GM12878 (cell line): ENCODE measurements at regions not wholly inside any gene's neighbourhood (a gene's known extent, or its start where the extent isn't known, plus 50 kb on each side); places are given as distances from the start of the nearest gene placed in this dataset.

Experiments
- ATAC-seq: fragments of 200-7000 bp; cut with Tn5 transposase; 3 replicates; pipeline ENCODE4 v1.9.1; 2020; ENCODE audit warnings: mild to moderate bottlenecking, moderate library complexity
- BruUV-seq: library from RNA; stranded (reverse); fragments of 400-500 nt; replicated peaks from 2 replicates; lab custom pipeline; 2021; lab: Mats Ljungman, UMichigan
- CTCF ChIA-PET: fragments of 300-600 bp; sonication (Branson Sonifier 250); formaldehyde crosslinking; extraction: SDS; loops from one replicate; lab custom pipeline; 2021; ENCODE audit warnings: inconsistent platforms; lab: Yijun Ruan, JAX
- POLR2A ChIA-PET: fragments of 350-600 bp; formaldehyde crosslinking; extraction: SDS; loops from one replicate; lab custom pipeline; 2021; ENCODE audit warnings: inconsistent platforms; lab: Charles Lee
- RAD21 ChIA-PET: fragments of 300-600 bp; sonication (Branson Sonifier 250); formaldehyde crosslinking; loops from one replicate; lab custom pipeline; 2023; ENCODE audit warnings: antibody characterized with exemption; ENCODE audit not compliant: unreplicated experiment; lab: Charles Lee
- SMC1A ChIA-PET: fragments of 300-600 bp; sonication (Branson Sonifier 250); formaldehyde crosslinking; loops from one replicate; lab custom pipeline; 2023; ENCODE audit not compliant: unreplicated experiment, uncharacterized antibody; lab: Charles Lee
- DNase-seq: peaks from one replicate; pipeline ENCODE4 v3.0.0-alpha.2; 2011; ENCODE audit warnings: low read depth, low spot score
- FAIRE-seq: peaks from 3 replicates; lab custom pipeline; 2011; peaks lifted over from hg19 to GRCh38; lab: Jason Lieb, UNC
- H2AFZ ChIP-seq: 2 replicates; pipeline ENCODE4 v1.6.0; 2011; ENCODE audit warnings: low read depth, low read length, control low read depth; ENCODE audit not compliant: control insufficient read depth
- H3K27ac ChIP-seq: 2 replicates; pipeline ENCODE4 v1.5.1; 2011; ENCODE audit warnings: control low read depth; ENCODE audit not compliant: control insufficient read depth, insufficient read depth
- H3K27me3 ChIP-seq, 2 experiments: replicated peaks in 1 of 2; 2 replicates each; pipeline versions ENCODE4 v1.6.0 to v1.6.1; 2011; ENCODE audit warnings: low read length in 1 of 2; ENCODE audit not compliant: control insufficient read depth in 2 of 2, insufficient read depth in 2 of 2
- H3K36me3 ChIP-seq, 2 experiments: 2 replicates each; pipeline ENCODE4 v1.5.1; 2011; ENCODE audit warnings: low read length in 1 of 2; ENCODE audit not compliant: control insufficient read depth in 2 of 2, insufficient read depth in 2 of 2
- H3K4me1 ChIP-seq: 2 replicates; pipeline ENCODE4 v1.6.1; 2011; ENCODE audit warnings: mild to moderate bottlenecking, low read length, moderate library complexity, mixed read lengths; ENCODE audit not compliant: control insufficient read depth, insufficient read depth
- H3K4me2 ChIP-seq: 2 replicates; pipeline ENCODE4 v1.6.0; 2011; ENCODE audit warnings: control low read depth; ENCODE audit not compliant: control insufficient read depth, insufficient read depth
- H3K4me3 ChIP-seq: fragments of 200-600 bp; sonication (generic); 2 replicates; pipeline ENCODE4 v1.5.1; 2016
- H3K79me2 ChIP-seq: 2 replicates; pipeline ENCODE4 v1.6.0; 2011; ENCODE audit warnings: low read length; ENCODE audit not compliant: control insufficient read depth, insufficient read depth
- H3K9ac ChIP-seq: 2 replicates; pipeline ENCODE4 v1.8.0; 2011; ENCODE audit warnings: low read length, control low read depth, mixed read lengths; ENCODE audit not compliant: control insufficient read depth, insufficient read depth
- H3K9me3 ChIP-seq: replicated peaks from 3 replicates; pipeline ENCODE4 v1.5.1; 2011; ENCODE audit warnings: mild to moderate bottlenecking, low read length; ENCODE audit not compliant: control insufficient read depth, insufficient read depth
- H4K20me1 ChIP-seq: 2 replicates; pipeline ENCODE4 v1.6.0; 2011; ENCODE audit not compliant: control insufficient read depth, insufficient read depth
- EED ChIP-seq: sonication (generic); IDR thresholded peaks from 2 replicates; pipeline ENCODE4 v1.6.1; 2016; ENCODE audit warnings: antibody characterized with exemption, low read depth
- EGR1 ChIP-seq, 2 experiments: IDR thresholded peaks; 1 replicate in 1 of 2; 2 replicates in 1 of 2; pipeline ENCODE4 v1.6.1; 2011 to 2012; ENCODE audit warnings: low read depth in 2 of 2, low read length in 2 of 2, borderline replicate concordance in 1 of 2, mild to moderate bottlenecking in 1 of 2, moderate library complexity in 1 of 2
- NR2C2 ChIP-seq: IDR thresholded peaks from 2 replicates; pipeline ENCODE4 v1.6.1; 2011; ENCODE audit warnings: borderline replicate concordance, low read depth; ENCODE audit not compliant: control insufficient read depth, insufficient read length
- RELA ChIP-seq: fragments of 450-650 bp; IDR thresholded peaks from 2 replicates; pipeline ENCODE4 v1.8.0; 2014; ENCODE audit warnings: borderline replicate concordance; ENCODE audit not compliant: partially characterized antibody
- SPI1 ChIP-seq: IDR thresholded peaks from 2 replicates; pipeline ENCODE4 v1.6.1; 2011; ENCODE audit warnings: low read depth, mild to moderate bottlenecking, low read length, moderate library complexity, borderline replicate concordance; ENCODE audit not compliant: insufficient read depth
- SREBF2 ChIP-seq: IDR thresholded peaks from 2 replicates; pipeline ENCODE4 v1.6.1; 2012; ENCODE audit warnings: mild to moderate bottlenecking, low read length
- STAT1 ChIP-seq: fragments of 450-650 bp; conservative IDR thresholded peaks from 2 replicates; pipeline ENCODE4 v1.6.1; 2014; ENCODE audit warnings: antibody characterized with exemption, mild to moderate bottlenecking
- TCF12 ChIP-seq: IDR thresholded peaks from 2 replicates; pipeline ENCODE4 v1.6.1; 2011; ENCODE audit warnings: low read depth, mild to moderate bottlenecking, low read length
- YBX1 ChIP-seq: fragments of 450-650 bp; IDR thresholded peaks from 2 replicates; pipeline ENCODE4 v1.6.1; 2016; ENCODE audit warnings: antibody characterized with exemption
- ZNF207 ChIP-seq: fragments of 450-650 bp; IDR thresholded peaks from 2 replicates; pipeline ENCODE4 v1.6.1; 2014; ENCODE audit warnings: antibody characterized with exemption, mild to moderate bottlenecking, borderline replicate concordance
- ZNF274 ChIP-seq: IDR thresholded peaks from one replicate; pipeline ENCODE4 v1.8.0; 2011; ENCODE audit not compliant: insufficient read length, insufficient read depth
- ZNF384 ChIP-seq: IDR thresholded peaks from 2 replicates; pipeline ENCODE4 v1.6.1; 2012; ENCODE audit warnings: low read depth, mild to moderate bottlenecking, low read length, improper control_type of control experiment, borderline replicate concordance
- ZZZ3 ChIP-seq: IDR thresholded peaks from 2 replicates; pipeline ENCODE4 v1.6.1; 2011; ENCODE audit warnings: low read depth; ENCODE audit not compliant: control insufficient read depth, insufficient read length
- WGBS: methylation state at CpG from one replicate; pipeline ENCODE4 v1.1.6; 2016; ENCODE audit warnings: low lambda C conversion rate; ENCODE audit not compliant: insufficient replicate concordance, insufficient coverage; ENCODE audit errors: missing lambda C conversion rate; 5-methylcytosine and 5-hydroxymethylcytosine counted together
- in situ Hi-C: fragments of 300-500 bp; cut with MboI; formaldehyde crosslinking; loops from 9 replicates; pipeline ENCODE4 v1.14.3; 2018; ENCODE audit warnings: mixed read lengths
- intact Hi-C: fragments of 100-400 bp; cut with micrococcal nuclease; formaldehyde crosslinking; loops from one replicate; pipeline ENCODE4 v1.14.2; 2022; ENCODE audit not compliant: unreplicated experiment
- TF ChIP-seq, protein P1 (sequence below): IDR thresholded peaks from 2 replicates; pipeline ENCODE4 v1.6.1; 2011; ENCODE audit warnings: mild to moderate bottlenecking, low read depth, low read length, moderate library complexity; ENCODE audit not compliant: insufficient replicate concordance

DNA sequence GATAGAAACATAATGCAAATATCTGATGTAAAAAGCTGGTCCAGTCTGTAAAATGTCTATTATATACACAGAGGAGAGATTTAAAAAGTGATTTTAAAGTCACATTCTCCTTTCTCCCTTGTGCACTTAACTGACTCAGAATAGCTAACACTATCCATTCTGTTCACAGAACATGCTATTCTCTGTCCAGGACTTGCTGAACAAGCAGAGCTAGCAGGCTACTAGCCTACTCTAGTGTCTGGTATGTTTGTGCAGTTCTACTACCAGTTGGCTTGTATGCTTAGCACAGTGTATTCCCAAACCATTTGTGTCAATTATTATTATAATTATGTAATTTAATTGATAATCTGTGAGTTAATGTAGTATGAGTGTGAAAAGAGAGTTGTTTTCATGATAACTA, 161.7 kb upstream of the NUDT12 start:
- no TSS peak for BruUV-seq
- in situ Hi-C loops (no loop called here), intact Hi-C loops (no loop called here)
- FAIRE-seq (no peak), DNase-seq (no peak), ATAC-seq (no peak)
- Histone ChIP-seq H3K9ac (no peak overlapping the region), H3K4me3 (no peak overlapping the region), H3K4me2 (no peak overlapping the region), H3K9me3 (no peaks in the 10 kb centered on the region; the same call in 2 of the 3 replicates), H3K79me2 (no peaks in the 10 kb centered on the region), H3K4me1 (no peaks in the 10 kb centered on the region), H2AFZ (no peak overlapping the region), H3K36me3 (no peaks in the 10 kb centered on the region), H4K20me1 (no peaks in the 10 kb centered on the region), H3K27ac (no peak overlapping the region), H3K27me3 (no peaks in the 10 kb centered on the region)
- SMC1A ChIA-PET: no interaction called here
- TF ChIP-seq ZNF274 (no peak), SREBF2 (no peak), YBX1 (no peak), ZNF207 (no peak), TCF12 (no peak), ZZZ3 (no peak), EGR1 (IDR thresholded peaks at IDR 0.05; ENCODE audit: borderline replicate concordance in 1 of 2, low read depth in 2 of 2, low read length in 2 of 2) (no peak), NR2C2 (no peak)
- TF ChIP-seq, protein P1, sequence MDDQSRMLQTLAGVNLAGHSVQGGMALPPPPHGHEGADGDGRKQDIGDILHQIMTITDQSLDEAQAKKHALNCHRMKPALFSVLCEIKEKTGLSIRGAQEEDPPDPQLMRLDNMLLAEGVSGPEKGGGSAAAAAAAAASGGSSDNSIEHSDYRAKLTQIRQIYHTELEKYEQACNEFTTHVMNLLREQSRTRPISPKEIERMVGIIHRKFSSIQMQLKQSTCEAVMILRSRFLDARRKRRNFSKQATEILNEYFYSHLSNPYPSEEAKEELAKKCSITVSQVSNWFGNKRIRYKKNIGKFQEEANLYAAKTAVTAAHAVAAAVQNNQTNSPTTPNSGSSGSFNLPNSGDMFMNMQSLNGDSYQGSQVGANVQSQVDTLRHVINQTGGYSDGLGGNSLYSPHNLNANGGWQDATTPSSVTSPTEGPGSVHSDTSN: no peak
- POLR2A ChIA-PET: no interaction called here
- CTCF ChIA-PET: no interaction called here
- RAD21 ChIA-PET: no interaction called here

DNA sequence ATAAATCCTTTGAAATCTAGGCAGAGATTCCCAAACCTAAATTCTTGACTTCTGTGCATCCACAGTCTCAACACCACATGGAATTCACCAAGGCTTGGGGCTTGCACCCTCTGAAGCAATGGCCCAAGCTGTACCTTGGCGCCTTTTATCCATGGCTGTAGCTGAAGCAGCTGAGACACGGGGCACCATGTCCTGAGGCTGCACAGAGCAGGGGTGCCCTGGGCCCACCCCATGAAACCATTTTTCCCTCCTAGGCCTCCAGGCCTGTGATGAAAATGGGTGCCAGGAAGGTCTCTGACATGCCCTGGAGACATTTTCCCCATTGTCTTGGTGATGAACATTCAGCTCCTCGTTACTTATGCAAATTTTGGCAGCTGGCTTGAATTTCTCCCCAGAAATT, 158.6 kb upstream of the NUDT12 start:
- ChIA-PET POLR2A (no interaction called here), RAD21 (no interaction called here), SMC1A (no interaction called here), CTCF (no interaction called here)
- H3K9ac ChIP-seq: no peak overlapping the region
- 25% methylated on average over 3 of the region's 3 CpGs for WGBS
- H3K4me3 ChIP-seq: no peak overlapping the region
- BruUV-seq: no TSS peak
- TF ChIP-seq RELA (no peak), STAT1 (no peak), SPI1 (no peak), EED (no peak), ZNF384 (no peak)
- H3K9me3 ChIP-seq: no peaks in the 10 kb centered on the region; the same call in 2 of the 3 replicates
- DNase-seq (no peak), FAIRE-seq (no peak), ATAC-seq (no peak)
- H3K4me2 ChIP-seq: no peak overlapping the region
- H2AFZ ChIP-seq: no peak overlapping the region
- H3K79me2 ChIP-seq: no peaks in the 10 kb centered on the region
- in situ Hi-C loops (no loop called here), intact Hi-C loops (no loop called here)
- H4K20me1 ChIP-seq: no peaks in the 10 kb centered on the region
- H3K4me1 ChIP-seq: no peaks in the 10 kb centered on the region
- H3K36me3 ChIP-seq: no peaks in the 10 kb centered on the region
- no peak overlapping the region for H3K27ac ChIP-seq
- H3K27me3 ChIP-seq: no peaks in the 10 kb centered on the region
